A549 (cell line): ENCODE measurements at regions not wholly inside any gene's neighbourhood (a gene's known extent, or its start where the extent isn't known, plus 50 kb on each side); places are given as distances from the start of the nearest gene placed in this dataset.

ENCODE experiments used
- ATAC-seq, 2 experiments: fragments of 200-7000 bp in 1 of 2; fragments of >200 bp in 1 of 2; cut with Nextera tagmentation in 1 of 2; cut with Tn5 transposase in 1 of 2; 3 replicates each; pipeline versions ENCODE4 v1.8.0 to v1.9.1; 2018 to 2020; ENCODE audit warnings: mild to moderate bottlenecking in 1 of 2, moderate library complexity in 1 of 2
- CTCF ChIA-PET: fragments of 300-600 bp; sonication (Branson Sonifier 250); formaldehyde crosslinking; extraction: SDS; loops from one replicate; lab custom pipeline; 2021; ENCODE audit warnings: antibody characterized with exemption, inconsistent platforms; lab: Yijun Ruan, JAX
- POLR2A ChIA-PET: fragments of 350-600 bp; formaldehyde crosslinking; extraction: SDS; loops from one replicate; lab custom pipeline; 2021; ENCODE audit warnings: antibody characterized with exemption, inconsistent platforms; lab: Yijun Ruan, JAX
- DNase-seq, 2 experiments: peaks; one replicate each; pipeline versions ENCODE4 v3.0.0 to v3.0.0-alpha.2; 2011 to 2016; ENCODE audit warnings: low read depth in 1 of 2, low spot score in 1 of 2
- FAIRE-seq: peaks from 2 replicates; lab custom pipeline; 2011; peaks lifted over from hg19 to GRCh38; lab: Jason Lieb, UNC
- H3K27ac ChIP-seq, 2 experiments: fragments of >200 bp; sonication (Bioruptor Twin); formaldehyde crosslinking; 3 replicates each; pipeline ENCODE4 v1.5.1; 2016 to 2017
- H3K4me1 ChIP-seq: fragments of >200 bp; sonication (Bioruptor Twin); formaldehyde crosslinking; 3 replicates; pipeline ENCODE4 v1.6.1; 2016
- H3K4me2 ChIP-seq: fragments of >200 bp; sonication (Bioruptor Twin); formaldehyde crosslinking; 3 replicates; pipeline ENCODE4 v1.6.1; 2016
- H3K4me3 ChIP-seq: fragments of >200 bp; sonication (Bioruptor Twin); formaldehyde crosslinking; 3 replicates; pipeline ENCODE4 v1.5.1; 2016
- H3K9me3 ChIP-seq: fragments of >200 bp; sonication (Bioruptor Twin); formaldehyde crosslinking; 3 replicates; pipeline ENCODE4 v1.6.1; 2016
- CBX8 ChIP-seq: fragments of 200-600 bp; sonication (generic); IDR thresholded peaks from 2 replicates; pipeline ENCODE4 v1.6.1; 2016
- CEBPB ChIP-seq, 2 experiments: fragments of >200 bp in 1 of 2; sonication (Bioruptor Twin) in 1 of 2; formaldehyde crosslinking in 1 of 2; IDR thresholded peaks; 2 replicates each; pipeline ENCODE4 v1.6.1; 2012 to 2016
- CHD2 ChIP-seq: fragments of 150-350 bp; IDR thresholded peaks from 2 replicates; pipeline ENCODE4 v1.6.1; 2014; ENCODE audit warnings: low read length; ENCODE audit not compliant: partially characterized antibody
- CTCF ChIP-seq: fragments of >200 bp; sonication (Bioruptor Twin); formaldehyde crosslinking; IDR thresholded peaks from 3 replicates; pipeline ENCODE4 v1.5.1; 2016
- EHF ChIP-seq: fragments of 250-450 bp; sonication (Bioruptor Pico); IDR thresholded peaks from 2 replicates; pipeline ENCODE4 v1.5.0; 2020; ENCODE audit warnings: mild to moderate bottlenecking
- EP300 ChIP-seq, 2 experiments: fragments of >200 bp; sonication (Bioruptor Twin); formaldehyde crosslinking; IDR thresholded peaks; 2 replicates in 1 of 2; 3 replicates in 1 of 2; pipeline ENCODE4 v1.6.1; 2016 to 2017
- FOSL2 ChIP-seq, 2 experiments: fragments of 450-650 bp in 1 of 2; fragments of >200 bp in 1 of 2; sonication (Bioruptor Twin) in 1 of 2; formaldehyde crosslinking; IDR thresholded peaks; 2 replicates each; pipeline versions ENCODE4 v1.5.0 to v1.6.1; 2016 to 2020; ENCODE audit warnings: mild to moderate bottlenecking in 1 of 2, moderate library complexity in 1 of 2
- FOXS1 ChIP-seq: fragments of 250-450 bp; sonication (Bioruptor Pico); IDR thresholded peaks from 2 replicates; pipeline ENCODE4 v1.5.0; 2020; ENCODE audit warnings: mild to moderate bottlenecking, moderate library complexity
- GATA3 ChIP-seq: IDR thresholded peaks from 2 replicates; pipeline ENCODE4 v1.6.1; 2012; ENCODE audit warnings: borderline replicate concordance
- HEYL ChIP-seq: fragments of 250-450 bp; sonication (Bioruptor Pico); IDR thresholded peaks from 2 replicates; pipeline ENCODE4 v1.8.0; 2021; ENCODE audit warnings: mild to moderate bottlenecking, moderate library complexity
- HOXA7 ChIP-seq: fragments of 250-450 bp; sonication (Bioruptor Pico); IDR thresholded peaks from 2 replicates; pipeline ENCODE4 v1.5.0; 2020; ENCODE audit warnings: mild to moderate bottlenecking, moderate library complexity
- JUNB ChIP-seq: fragments of >200 bp; sonication (Bioruptor Twin); formaldehyde crosslinking; IDR thresholded peaks from 2 replicates; pipeline ENCODE4 v1.6.1; 2016
- KDM1A ChIP-seq: fragments of 200-600 bp; sonication (generic); IDR thresholded peaks from 2 replicates; pipeline ENCODE4 v1.6.1; 2016; ENCODE audit warnings: low read depth, mild to moderate bottlenecking
- KDM5A ChIP-seq: fragments of 200-600 bp; sonication (generic); IDR thresholded peaks from 2 replicates; pipeline ENCODE4 v1.6.1; 2016; ENCODE audit warnings: antibody characterized with exemption, mild to moderate bottlenecking
- MAFK ChIP-seq: fragments of 450-650 bp; IDR thresholded peaks from 2 replicates; pipeline ENCODE4 v1.6.1; 2014; ENCODE audit not compliant: partially characterized antibody
- MAX ChIP-seq: IDR thresholded peaks from 2 replicates; pipeline ENCODE4 v1.6.1; 2012
- MYC ChIP-seq: IDR thresholded peaks from 2 replicates; pipeline ENCODE4 v1.6.1; 2012; ENCODE audit warnings: mild to moderate bottlenecking, inconsistent platforms, low read length, improper control_type of control experiment, borderline replicate concordance
- RAD21 ChIP-seq, 2 experiments: fragments of >200 bp in 1 of 2; sonication (Bioruptor Twin) in 1 of 2; formaldehyde crosslinking in 1 of 2; IDR thresholded peaks in 1 of 2; conservative IDR thresholded peaks in 1 of 2; 2 replicates in 1 of 2; 3 replicates in 1 of 2; pipeline ENCODE4 v1.6.1; 2012 to 2018; ENCODE audit warnings: inconsistent platforms in 1 of 2
- RARB ChIP-seq: fragments of 250-450 bp; sonication (Bioruptor Pico); IDR thresholded peaks from 2 replicates; pipeline ENCODE4 v1.8.0; 2021; ENCODE audit warnings: mild to moderate bottlenecking, moderate library complexity
- RCOR1 ChIP-seq: fragments of 150-350 bp; IDR thresholded peaks from 2 replicates; pipeline ENCODE4 v1.6.1; 2014; ENCODE audit warnings: antibody characterized with exemption, low read length, low read depth
- RNF2 ChIP-seq: fragments of 200-600 bp; sonication (generic); IDR thresholded peaks from 2 replicates; pipeline ENCODE4 v1.6.1; 2016; ENCODE audit warnings: low read depth, mild to moderate bottlenecking, antibody characterized with exemption, moderate library complexity, borderline replicate concordance
- SMC3 ChIP-seq: fragments of >200 bp; sonication (Bioruptor Twin); formaldehyde crosslinking; IDR thresholded peaks from 3 replicates; pipeline ENCODE4 v1.6.1; 2018; ENCODE audit warnings: inconsistent platforms
- TFCP2L1 ChIP-seq: fragments of 250-450 bp; sonication (Bioruptor Pico); IDR thresholded peaks from 2 replicates; pipeline ENCODE4 v1.5.0; 2021; ENCODE audit warnings: mild to moderate bottlenecking
- ZFP36 ChIP-seq: fragments of 450-650 bp; IDR thresholded peaks from 2 replicates; pipeline ENCODE4 v1.6.1; 2014; ENCODE audit warnings: borderline replicate concordance; ENCODE audit not compliant: partially characterized antibody
- WGBS: methylation state at CpG from one replicate; pipeline ENCODE4 v1.1.6; 2017; ENCODE audit errors: missing lambda C conversion rate; 5-methylcytosine and 5-hydroxymethylcytosine counted together
- TF ChIP-seq, protein P1 (sequence below): fragments of 200-600 bp; sonication (generic); IDR thresholded peaks from 2 replicates; pipeline ENCODE4 v1.6.1; 2016; ENCODE audit warnings: antibody characterized with exemption, mild to moderate bottlenecking, moderate library complexity
- TF ChIP-seq, protein P2 (sequence below): fragments of 450-650 bp; IDR thresholded peaks from 2 replicates; pipeline ENCODE4 v1.6.1; 2014; ENCODE audit warnings: antibody characterized with exemption
- TF ChIP-seq, protein P3 (sequence below): fragments of >200 bp; sonication (Bioruptor Twin); formaldehyde crosslinking; IDR thresholded peaks from 2 replicates; pipeline ENCODE4 v1.6.1; 2016
- TF ChIP-seq, protein P4 (sequence below): fragments of >200 bp; sonication (Bioruptor Twin); formaldehyde crosslinking; IDR thresholded peaks from 3 replicates; pipeline ENCODE4 v1.6.1; 2016

DNA sequence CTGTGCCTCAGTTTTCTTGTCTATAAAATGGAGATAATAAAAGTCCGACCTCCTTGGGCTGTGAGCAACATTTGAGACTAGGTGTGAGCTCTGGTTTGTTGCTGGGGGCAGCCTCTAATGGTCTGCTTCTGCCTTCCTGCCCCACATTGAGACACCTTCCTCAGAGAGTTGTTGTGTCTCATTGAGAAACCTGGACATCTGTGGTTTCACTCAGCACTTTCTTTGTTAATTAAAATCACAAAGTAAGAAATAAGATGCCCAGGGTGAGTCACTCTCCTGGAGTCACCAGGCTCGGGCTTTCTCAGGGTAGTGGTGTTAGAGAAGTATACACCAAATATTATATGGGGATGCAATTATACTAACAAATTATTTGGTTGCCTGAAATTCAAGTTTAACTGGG lies 389.2 kb upstream of the SALL1 start:
- FAIRE-seq, result no peak
- TF ChIP-seq, protein P1, sequence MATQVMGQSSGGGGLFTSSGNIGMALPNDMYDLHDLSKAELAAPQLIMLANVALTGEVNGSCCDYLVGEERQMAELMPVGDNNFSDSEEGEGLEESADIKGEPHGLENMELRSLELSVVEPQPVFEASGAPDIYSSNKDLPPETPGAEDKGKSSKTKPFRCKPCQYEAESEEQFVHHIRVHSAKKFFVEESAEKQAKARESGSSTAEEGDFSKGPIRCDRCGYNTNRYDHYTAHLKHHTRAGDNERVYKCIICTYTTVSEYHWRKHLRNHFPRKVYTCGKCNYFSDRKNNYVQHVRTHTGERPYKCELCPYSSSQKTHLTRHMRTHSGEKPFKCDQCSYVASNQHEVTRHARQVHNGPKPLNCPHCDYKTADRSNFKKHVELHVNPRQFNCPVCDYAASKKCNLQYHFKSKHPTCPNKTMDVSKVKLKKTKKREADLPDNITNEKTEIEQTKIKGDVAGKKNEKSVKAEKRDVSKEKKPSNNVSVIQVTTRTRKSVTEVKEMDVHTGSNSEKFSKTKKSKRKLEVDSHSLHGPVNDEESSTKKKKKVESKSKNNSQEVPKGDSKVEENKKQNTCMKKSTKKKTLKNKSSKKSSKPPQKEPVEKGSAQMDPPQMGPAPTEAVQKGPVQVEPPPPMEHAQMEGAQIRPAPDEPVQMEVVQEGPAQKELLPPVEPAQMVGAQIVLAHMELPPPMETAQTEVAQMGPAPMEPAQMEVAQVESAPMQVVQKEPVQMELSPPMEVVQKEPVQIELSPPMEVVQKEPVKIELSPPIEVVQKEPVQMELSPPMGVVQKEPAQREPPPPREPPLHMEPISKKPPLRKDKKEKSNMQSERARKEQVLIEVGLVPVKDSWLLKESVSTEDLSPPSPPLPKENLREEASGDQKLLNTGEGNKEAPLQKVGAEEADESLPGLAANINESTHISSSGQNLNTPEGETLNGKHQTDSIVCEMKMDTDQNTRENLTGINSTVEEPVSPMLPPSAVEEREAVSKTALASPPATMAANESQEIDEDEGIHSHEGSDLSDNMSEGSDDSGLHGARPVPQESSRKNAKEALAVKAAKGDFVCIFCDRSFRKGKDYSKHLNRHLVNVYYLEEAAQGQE, result no peak
- TF ChIP-seq KDM5A (no peak), CTCF (no peak), HEYL (CRISPR knock-in tag) (no peak), CBX8 (no peak), RNF2 (no peak), TFCP2L1 (CRISPR knock-in tag) (no peak), RCOR1 (no peak), KDM1A (no peak), MYC (no peak), MAFK (no peak)
- TF ChIP-seq, protein P2, sequence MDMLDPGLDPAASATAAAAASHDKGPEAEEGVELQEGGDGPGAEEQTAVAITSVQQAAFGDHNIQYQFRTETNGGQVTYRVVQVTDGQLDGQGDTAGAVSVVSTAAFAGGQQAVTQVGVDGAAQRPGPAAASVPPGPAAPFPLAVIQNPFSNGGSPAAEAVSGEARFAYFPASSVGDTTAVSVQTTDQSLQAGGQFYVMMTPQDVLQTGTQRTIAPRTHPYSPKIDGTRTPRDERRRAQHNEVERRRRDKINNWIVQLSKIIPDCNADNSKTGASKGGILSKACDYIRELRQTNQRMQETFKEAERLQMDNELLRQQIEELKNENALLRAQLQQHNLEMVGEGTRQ, result no peak
- TF ChIP-seq, protein P3, sequence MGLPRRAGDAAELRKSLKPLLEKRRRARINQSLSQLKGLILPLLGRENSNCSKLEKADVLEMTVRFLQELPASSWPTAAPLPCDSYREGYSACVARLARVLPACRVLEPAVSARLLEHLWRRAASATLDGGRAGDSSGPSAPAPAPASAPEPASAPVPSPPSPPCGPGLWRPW, result no peak
- H3K4me3 ChIP-seq, result no peak overlapping the region
- ChIA-PET POLR2A (interaction anchor here (2.5 kb wide), 1 partner anchor 17 kb away, joined by 11 read pairs; no protein-coding TSS in a partner anchor), CTCF (interaction anchor here (1.1 to 2.1 kb wide), 3 partner anchors 10 to 17 kb away, joined by 3 to 9 read pairs (median 3); no protein-coding TSS in a partner anchor)
- WGBS, result 36% methylated on average over 2 of the region's 2 CpGs
- peak overlapping the region; percentile 92 to 93 for H3K27ac ChIP-seq
- peaks cover 28% of the 10 kb centered on the region for H3K4me1 ChIP-seq
- no peak for DNase-seq
- H3K4me2 ChIP-seq, result peak overlapping the region; percentile 76; the same call in 2 of the 3 replicates
- H3K9me3 ChIP-seq, result no peaks in the 10 kb centered on the region
- ATAC-seq, result no peak

DNA sequence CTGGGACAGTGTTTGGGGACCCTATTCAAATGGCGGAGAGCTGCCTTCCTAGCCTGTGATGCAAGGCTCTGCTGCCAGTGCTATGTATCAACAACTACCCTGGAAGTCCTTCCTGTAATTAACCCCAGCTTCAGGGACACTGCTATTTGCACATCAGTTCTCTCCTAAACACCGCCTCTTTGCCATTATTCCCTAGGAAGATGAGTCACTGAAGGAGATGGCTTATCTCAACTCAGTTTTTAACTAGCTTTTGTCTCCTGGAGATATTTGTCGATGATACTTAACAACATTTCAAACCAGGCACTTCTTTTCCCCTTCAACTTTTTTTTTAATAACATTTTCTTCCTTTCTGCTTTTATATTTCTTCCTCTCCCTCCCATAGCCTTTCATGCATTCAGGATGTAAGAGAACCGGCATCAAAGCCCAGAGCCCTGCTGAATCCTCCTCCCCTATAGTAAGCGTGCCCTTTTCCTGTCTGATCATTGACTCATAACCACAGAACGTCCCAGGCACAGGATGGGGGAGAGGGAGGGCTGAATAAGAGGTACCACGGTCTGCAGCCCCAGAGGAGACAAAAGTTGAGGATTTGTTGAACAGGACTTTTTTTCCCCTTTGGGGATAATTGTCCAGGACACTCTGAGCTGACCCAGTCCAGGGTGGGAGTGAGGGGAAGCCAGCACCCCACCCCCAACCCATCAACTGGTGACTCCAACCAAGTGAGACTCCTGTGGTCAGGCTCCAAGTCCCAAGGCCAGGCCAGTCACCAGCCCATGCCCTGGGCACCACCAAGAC lies 387.8 kb upstream of the SALL1 start:
- ATAC-seq (peak; percentile 97 to 98), FAIRE-seq (peak; percentile 36)
- peak; percentile 29; the same call in 1 of the 2 replicates for TF ChIP-seq MAX
- TF ChIP-seq FOXS1 (CRISPR knock-in tag), result no peak
- no peak for TF ChIP-seq CHD2
- TF ChIP-seq RARB, result no peak
- TF ChIP-seq EP300 (IDR thresholded peaks at IDR 0.05), result peak; percentile 21 to 70; a peak in 3 of 5 replicates
- peak; percentile 49 to 76; a peak in 3 of 4 replicates for TF ChIP-seq CEBPB (IDR thresholded peaks at IDR 0.05)
- TF ChIP-seq, protein P3, result 0 out of 2 replicates have a peak, but pooled peaks have one; percentile 28
- peak; percentile 67 for TF ChIP-seq JUNB
- peak in 1 of 2 experiments; percentile 11; a peak in 2 of 5 replicates for TF ChIP-seq RAD21 (conservative IDR thresholded peaks at IDR 0.05 in 1 of 2, IDR thresholded peaks at IDR 0.05 in 1 of 2)
- no peak for TF ChIP-seq SMC3
- TF ChIP-seq HEYL (CRISPR knock-in tag), result no peak
- TF ChIP-seq HOXA7 (CRISPR knock-in tag), result no peak
- TF ChIP-seq GATA3, result peak; percentile 89
- no peak; the same call in none of the 2 replicates for TF ChIP-seq FOSL2 (IDR thresholded peaks at IDR 0.05)
- TF ChIP-seq FOSL2 (CRISPR knock-in tag; IDR thresholded peaks at IDR 0.05), result peak; percentile 82
- TF ChIP-seq, protein P4, sequence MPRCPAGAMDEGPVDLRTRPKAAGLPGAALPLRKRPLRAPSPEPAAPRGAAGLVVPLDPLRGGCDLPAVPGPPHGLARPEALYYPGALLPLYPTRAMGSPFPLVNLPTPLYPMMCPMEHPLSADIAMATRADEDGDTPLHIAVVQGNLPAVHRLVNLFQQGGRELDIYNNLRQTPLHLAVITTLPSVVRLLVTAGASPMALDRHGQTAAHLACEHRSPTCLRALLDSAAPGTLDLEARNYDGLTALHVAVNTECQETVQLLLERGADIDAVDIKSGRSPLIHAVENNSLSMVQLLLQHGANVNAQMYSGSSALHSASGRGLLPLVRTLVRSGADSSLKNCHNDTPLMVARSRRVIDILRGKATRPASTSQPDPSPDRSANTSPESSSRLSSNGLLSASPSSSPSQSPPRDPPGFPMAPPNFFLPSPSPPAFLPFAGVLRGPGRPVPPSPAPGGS, result 0 out of 3 replicates have a peak, but pooled peaks have one; percentile 48
- no peak for TF ChIP-seq ZFP36
- no peak for TF ChIP-seq EHF (CRISPR knock-in tag)

More for the DNA sequence above, 387.8 kb upstream of the SALL1 start:
- peak; percentile 88 for DNase-seq
- H3K27ac ChIP-seq, result peak overlapping the region; percentile 92 to 93
- H3K4me2 ChIP-seq, result peak overlapping the region; percentile 76
- no peaks in the 10 kb centered on the region for H3K9me3 ChIP-seq
- WGBS, result 3% methylated on average over 7 of the region's 7 CpGs
- CTCF ChIA-PET, result interaction anchor here (0.5 to 2.1 kb wide), 2 partner anchors 18 to 201 kb away, joined by 3 to 9 read pairs; no protein-coding TSS in a partner anchor
- POLR2A ChIA-PET, result interaction anchor here (1.0 to 2.5 kb wide), 3 partner anchors 14 to 387 kb away, joined by 3 to 11 read pairs (median 3); no protein-coding TSS in a partner anchor
- no peak overlapping the region for H3K4me3 ChIP-seq
- peaks cover 28% of the 10 kb centered on the region for H3K4me1 ChIP-seq
